Mesenchymal stem cell (in vitro differentiated cells and primary cell): ENCODE measurements at regions not wholly inside any gene's neighbourhood (a gene's known extent, or its start where the extent isn't known, plus 50 kb on each side); places are given as distances from the start of the nearest gene placed in this dataset.
A peak's percentile ranks its signal among the peaks of the same experiment; 100 is the strongest.

ENCODE experiments used
- DNase-seq: peaks from one replicate; pipeline ENCODE4 v3.0.0-alpha.2; 2013
- H2AFZ ChIP-seq: one replicate; pipeline ENCODE4 v1.6.1; 2013; ENCODE audit warnings: low read depth, mild to moderate bottlenecking, control low read depth, inconsistent platforms, low read length, moderate library complexity
- H2AK5ac ChIP-seq: 2 replicates; pipeline ENCODE4 v1.6.1; 2013; ENCODE audit warnings: low read length, moderate library complexity, mild to moderate bottlenecking, inconsistent platforms; ENCODE audit not compliant: severe bottlenecking
- H2BK120ac ChIP-seq: one replicate; pipeline ENCODE4 v1.6.1; 2013; ENCODE audit warnings: low read depth, mild to moderate bottlenecking, inconsistent platforms, low read length, moderate library complexity
- H2BK12ac ChIP-seq, 2 experiments: one replicate each; pipeline ENCODE4 v1.6.1; 2013; ENCODE audit warnings: inconsistent platforms in 2 of 2, low read length in 2 of 2, mild to moderate bottlenecking in 2 of 2, moderate library complexity in 2 of 2, control low read depth in 1 of 2
- H2BK15ac ChIP-seq: one replicate; pipeline ENCODE4 v1.6.1; 2013; ENCODE audit warnings: mild to moderate bottlenecking, low read depth, inconsistent platforms; ENCODE audit not compliant: poor library complexity, severe bottlenecking
- H2BK5ac ChIP-seq: 2 replicates; pipeline ENCODE4 v1.6.1; 2013; ENCODE audit warnings: low read depth, mild to moderate bottlenecking, low read length, control low read depth, inconsistent platforms; ENCODE audit not compliant: poor library complexity, severe bottlenecking
- H3K14ac ChIP-seq, 2 experiments: one replicate each; pipeline ENCODE4 v1.6.1; 2013; ENCODE audit warnings: inconsistent platforms in 2 of 2, low read length in 2 of 2, control low read depth in 1 of 2, mild to moderate bottlenecking in 1 of 2, moderate library complexity in 1 of 2
- H3K18ac ChIP-seq, 2 experiments: one replicate each; pipeline ENCODE4 v1.6.1; 2013; ENCODE audit warnings: inconsistent platforms in 2 of 2, low read length in 2 of 2, control low read depth in 1 of 2, low read depth in 1 of 2, mild to moderate bottlenecking in 1 of 2
- H3K23ac ChIP-seq, 2 experiments: one replicate each; pipeline ENCODE4 v1.6.1; 2013; ENCODE audit warnings: inconsistent platforms in 2 of 2, low read length in 2 of 2, mild to moderate bottlenecking in 2 of 2, moderate library complexity in 2 of 2, control low read depth in 1 of 2
- H3K27ac ChIP-seq: 2 replicates; pipeline ENCODE4 v1.5.1; 2013; ENCODE audit warnings: mild to moderate bottlenecking, moderate library complexity, low read length, control low read depth, inconsistent platforms; ENCODE audit not compliant: poor library complexity, severe bottlenecking
- H3K27me3 ChIP-seq, 2 experiments: 2 replicates each; pipeline versions ENCODE4 v1.6.1 to v1.7.0; 2013; ENCODE audit warnings: low read length in 2 of 2, mild to moderate bottlenecking in 2 of 2, moderate library complexity in 2 of 2, control low read depth in 1 of 2, inconsistent platforms in 1 of 2; ENCODE audit not compliant: control insufficient read depth in 1 of 2, insufficient read depth in 1 of 2
- H3K36me3 ChIP-seq, 2 experiments: 2 replicates each; pipeline versions ENCODE4 v1.6.1 to v1.7.0; 2013; ENCODE audit warnings: low read length in 2 of 2, control low read depth in 1 of 2, inconsistent platforms in 1 of 2, low read depth in 1 of 2, mild to moderate bottlenecking in 1 of 2; ENCODE audit not compliant: insufficient read depth in 2 of 2, control insufficient read depth in 1 of 2
- H3K4ac ChIP-seq, 2 experiments: one replicate each; pipeline ENCODE4 v1.6.1; 2013; ENCODE audit warnings: inconsistent platforms in 2 of 2, low read length in 2 of 2, mild to moderate bottlenecking in 2 of 2, moderate library complexity in 2 of 2, control low read depth in 1 of 2, low read depth in 1 of 2
- H3K4me1 ChIP-seq: 2 replicates; pipeline ENCODE4 v1.6.1; 2013; ENCODE audit warnings: low read depth, low read length, control low read depth; ENCODE audit not compliant: control insufficient read depth, insufficient read depth
- H3K4me2 ChIP-seq: 2 replicates; pipeline ENCODE4 v1.6.1; 2013; ENCODE audit warnings: low read length, mild to moderate bottlenecking, inconsistent platforms; ENCODE audit not compliant: poor library complexity, severe bottlenecking
- H3K4me3 ChIP-seq, 2 experiments: 2 replicates each; pipeline versions ENCODE4 v1.5.1 to v1.7.0; 2013; ENCODE audit warnings: low read length in 2 of 2, mild to moderate bottlenecking in 2 of 2, control low read depth in 1 of 2, low read depth in 1 of 2; ENCODE audit not compliant: insufficient read depth in 1 of 2
- H3K79me1 ChIP-seq: replicated peaks from 2 replicates; pipeline ENCODE4 v1.6.1; 2013; ENCODE audit warnings: mild to moderate bottlenecking, control low read depth, low read length, inconsistent platforms; ENCODE audit not compliant: poor library complexity, severe bottlenecking
- H3K9ac ChIP-seq: 2 replicates; pipeline ENCODE4 v1.7.0; 2013; ENCODE audit warnings: mild to moderate bottlenecking, low read length, moderate library complexity
- H3K9me3 ChIP-seq: 2 replicates; pipeline ENCODE4 v1.7.0; 2013; ENCODE audit warnings: mild to moderate bottlenecking, low read length; ENCODE audit not compliant: control insufficient read depth
- H4K8ac ChIP-seq: one replicate; pipeline ENCODE4 v1.6.1; 2013; ENCODE audit warnings: inconsistent platforms, mild to moderate bottlenecking, low read length, moderate library complexity
- H4K91ac ChIP-seq: one replicate; pipeline ENCODE4 v1.6.1; 2013; ENCODE audit warnings: mild to moderate bottlenecking, low read length, inconsistent platforms
- whole genome bisulfite sequencing: methylation state at CpG from one replicate; pipeline ENCODE4 v1.1.7; 2013; ENCODE audit warnings: mixed read lengths; 5-methylcytosine and 5-hydroxymethylcytosine counted together

- WGBS, result 97% methylated on average over 7 of the region's 9 CpGs
- Histone ChIP-seq H3K36me3 (peaks cover 0 to 4% of the 10 kb centered on the region in 2 experiments), H3K18ac (no peak overlapping the region), H2BK12ac (no peak overlapping the region), H3K9ac (no peak overlapping the region), H3K9me3 (no peaks in the 10 kb centered on the region), H3K27me3 (no peaks in the 10 kb centered on the region), H3K79me1 (no peaks in the 10 kb centered on the region), H2AK5ac (no peak overlapping the region), H2BK5ac (no peak overlapping the region), H3K14ac (no peak overlapping the region), H4K91ac (no peak overlapping the region), H3K4me3 (no peak overlapping the region), H3K4me1 (no peaks in the 10 kb centered on the region), H2AFZ (no peak overlapping the region), H2BK120ac (peak overlapping the region; percentile 21), H4K8ac (no peak overlapping the region), H3K27ac (no peak overlapping the region), H2BK15ac (no peak overlapping the region), H3K4me2 (no peak overlapping the region), H3K23ac (no peak overlapping the region), H3K4ac (no peak overlapping the region)
- DNase-seq, result no peak
These were observed 222.9 kb upstream of the RIOK2 start for GRCh38 chr5:97405941-97406340.

- WGBS, result 95% methylated on average over 42 of the region's 42 CpGs
- no peak overlapping the region for H2BK120ac ChIP-seq
- no peak overlapping the region for H3K18ac ChIP-seq
- DNase-seq, result no peak
- no peak overlapping the region for H4K91ac ChIP-seq
- no peaks in the 10 kb centered on the region for H3K4me1 ChIP-seq
- no peak overlapping the region for H3K9ac ChIP-seq
- peaks cover 0 to 4% of the 10 kb centered on the region in 2 experiments for H3K36me3 ChIP-seq
- H3K27me3 ChIP-seq, result no peaks in the 10 kb centered on the region
- H2AFZ ChIP-seq, result no peak overlapping the region
- no peak overlapping the region for H3K4me3 ChIP-seq
- H3K4me2 ChIP-seq, result no peak overlapping the region
- H3K79me1 ChIP-seq, result no peaks in the 10 kb centered on the region
- no peak overlapping the region for H2BK5ac ChIP-seq
- no peak overlapping the region for H2BK15ac ChIP-seq
- H3K9me3 ChIP-seq, result no peaks in the 10 kb centered on the region
- H2BK12ac ChIP-seq, result no peak overlapping the region
- H3K27ac ChIP-seq, result no peak overlapping the region
- H3K14ac ChIP-seq, result no peak overlapping the region
- H4K8ac ChIP-seq, result no peak overlapping the region
- H2AK5ac ChIP-seq, result no peak overlapping the region
- H3K23ac ChIP-seq, result no peak overlapping the region
- no peak overlapping the region for H3K4ac ChIP-seq
These were observed 224.1 kb upstream of the RIOK2 start for GRCh38 chr5:97406946-97407676.

GRCh38 chr5:97408331-97408730, 225.3 kb upstream of the RIOK2 start:
- H2BK5ac ChIP-seq, result no peak overlapping the region
- no peak for DNase-seq
- no peak overlapping the region for H3K27ac ChIP-seq
- peaks cover 0 to 4% of the 10 kb centered on the region in 2 experiments for H3K36me3 ChIP-seq
- H3K18ac ChIP-seq, result no peak overlapping the region
- H4K8ac ChIP-seq, result no peak overlapping the region
- H3K9me3 ChIP-seq, result no peaks in the 10 kb centered on the region
- H4K91ac ChIP-seq, result no peak overlapping the region
- H2AFZ ChIP-seq, result no peak overlapping the region
- H2BK12ac ChIP-seq, result no peak overlapping the region
- H2BK15ac ChIP-seq, result no peak overlapping the region
- no peak overlapping the region for H2AK5ac ChIP-seq
- no peak overlapping the region for H3K4me3 ChIP-seq
- no peak overlapping the region for H3K23ac ChIP-seq
- H3K4me2 ChIP-seq, result no peak overlapping the region
- WGBS, result 87% methylated on average over 6 of the region's 9 CpGs
- H2BK120ac ChIP-seq, result no peak overlapping the region
- no peak overlapping the region for H3K4ac ChIP-seq
- H3K4me1 ChIP-seq, result no peaks in the 10 kb centered on the region
- H3K9ac ChIP-seq, result no peak overlapping the region
- H3K14ac ChIP-seq, result no peak overlapping the region
- no peaks in the 10 kb centered on the region for H3K79me1 ChIP-seq
- H3K27me3 ChIP-seq, result no peaks in the 10 kb centered on the region

- peaks cover 0 to 4% of the 10 kb centered on the region in 2 experiments for H3K36me3 ChIP-seq
- H3K23ac ChIP-seq, result no peak overlapping the region
- no peak overlapping the region for H3K14ac ChIP-seq
- no peak overlapping the region for H4K91ac ChIP-seq
- H2BK15ac ChIP-seq, result no peak overlapping the region
- H2BK120ac ChIP-seq, result no peak overlapping the region
- no peak overlapping the region for H3K27ac ChIP-seq
- H3K18ac ChIP-seq, result no peak overlapping the region
- no peak overlapping the region for H2AK5ac ChIP-seq
- H3K9ac ChIP-seq, result no peak overlapping the region
- H3K9me3 ChIP-seq, result no peaks in the 10 kb centered on the region
- WGBS, result no CpG with 5 or more reads among the region's 2 CpGs
- no peak overlapping the region for H2BK5ac ChIP-seq
- no peak overlapping the region for H2BK12ac ChIP-seq
- no peak overlapping the region for H3K4me3 ChIP-seq
- no peak overlapping the region for H2AFZ ChIP-seq
- H3K4me1 ChIP-seq, result no peaks in the 10 kb centered on the region
- no peaks in the 10 kb centered on the region for H3K79me1 ChIP-seq
- no peaks in the 10 kb centered on the region for H3K27me3 ChIP-seq
- no peak overlapping the region for H3K4me2 ChIP-seq
- H3K4ac ChIP-seq, result no peak overlapping the region
- no peak overlapping the region for H4K8ac ChIP-seq
- no peak for DNase-seq
These were observed 229.9 kb upstream of the RIOK2 start for GRCh38 chr5:97412959-97413358.
